ENCODE measurements at regions not wholly inside any gene's neighbourhood (a gene's known extent, or its start where the extent isn't known, plus 50 kb on each side); places are given as distances from the start of the nearest gene placed in this dataset.

GRCh38 chr13:74732736-74733385, 598.7 kb upstream of the KLF12 start:
- in situ Hi-C loops (cut with MboI), result no loop called here
- intact Hi-C loops (cut with micrococcal nuclease), result no loop called here
- TF ChIP-seq, protein P1, sequence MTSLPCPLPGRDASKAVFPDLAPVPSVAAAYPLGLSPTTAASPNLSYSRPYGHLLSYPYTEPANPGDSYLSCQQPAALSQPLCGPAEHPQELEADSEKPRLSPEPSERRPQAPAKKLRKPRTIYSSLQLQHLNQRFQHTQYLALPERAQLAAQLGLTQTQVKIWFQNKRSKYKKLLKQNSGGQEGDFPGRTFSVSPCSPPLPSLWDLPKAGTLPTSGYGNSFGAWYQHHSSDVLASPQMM (CRISPR knock-in tag; IDR thresholded peaks at IDR 0.05), result no peak
- TF ChIP-seq EP400 (IDR thresholded peaks at IDR 0.05), result no peak
- no peak for TF ChIP-seq SMARCE1 (IDR thresholded peaks at IDR 0.05)
- TF ChIP-seq FIP1L1 (IDR thresholded peaks at IDR 0.05; ENCODE audit: low read depth, low read length, poor library complexity, severe bottlenecking), result no peak
- TF ChIP-seq ZNF133 (CRISPR knock-in tag; IDR thresholded peaks at IDR 0.05), result no peak
- TF ChIP-seq STAG1 (CRISPR knock-in tag; IDR thresholded peaks at IDR 0.05; ENCODE audit: borderline replicate concordance), result no peak
- no peak for TF ChIP-seq GATAD2B (IDR thresholded peaks at IDR 0.05; ENCODE audit: borderline replicate concordance)
- TF ChIP-seq HNRNPLL (IDR thresholded peaks at IDR 0.05; ENCODE audit: low read depth, low read length, poor library complexity, severe bottlenecking), result no peak
- TF ChIP-seq SRSF3 (IDR thresholded peaks at IDR 0.05; ENCODE audit: insufficient read depth, low read length), result no peak
- no peak for TF ChIP-seq PTBP1 (IDR thresholded peaks at IDR 0.05; ENCODE audit: low read depth, low read length)
- TF ChIP-seq ZNF134 (CRISPR knock-in tag; conservative IDR thresholded peaks at IDR 0.05), result no peak
- no peak for TF ChIP-seq SNIP1 (IDR thresholded peaks at IDR 0.05; ENCODE audit: low read depth)
- no peak for TF ChIP-seq ZNF740 (CRISPR knock-in tag; IDR thresholded peaks at IDR 0.05)
- no peak for TF ChIP-seq ZNF740 (tag; IDR thresholded peaks at IDR 0.05)
- TF ChIP-seq ZNF79 (CRISPR knock-in tag; IDR thresholded peaks at IDR 0.05; ENCODE audit: low read depth), result no peak
- TF ChIP-seq NFE2 (IDR thresholded peaks at IDR 0.05; ENCODE audit: low read depth), result no peak
- no peak for TF ChIP-seq POLR2A (conservative IDR thresholded peaks at IDR 0.05)
- no peak for TF ChIP-seq ZNF184 (CRISPR knock-in tag; IDR thresholded peaks at IDR 0.05)
- TF ChIP-seq CAMTA2 (CRISPR knock-in tag; conservative IDR thresholded peaks at IDR 0.05), result no peak
- no peak for TF ChIP-seq TFE3 (CRISPR knock-in tag; IDR thresholded peaks at IDR 0.05)
- H3K4me3 ChIP-seq, result no peak overlapping the region
- H3K4me2 ChIP-seq (ENCODE audit: insufficient read depth, low read length), result no peak overlapping the region
- DNase-seq (ENCODE audit: extremely low read depth in 1 of 4, low spot score in 3 of 4), result no peak
- no peak overlapping the region for H2AFZ ChIP-seq (ENCODE audit: low read depth, low read length)
- no peak overlapping the region for H3K27ac ChIP-seq (ENCODE audit: extremely low read depth, low read depth, low read length)
- no peak overlapping the region for H3K9ac ChIP-seq (ENCODE audit: insufficient read depth in 1 of 2, low read depth in 2 of 2, low read length in 2 of 2)
- 0% methylated on average over 6 of the region's 8 CpGs for WGBS (ENCODE audit: insufficient coverage, low coverage, missing lambda C conversion rate)
- no peak for ATAC-seq
- no peaks in the 10 kb centered on the region for H3K27me3 ChIP-seq (ENCODE audit: control insufficient read depth in 2 of 2, insufficient read depth in 2 of 2, low read length in 2 of 2)
- FAIRE-seq, result no peak
- H3K79me2 ChIP-seq (ENCODE audit: control insufficient read depth, insufficient read depth, low read length), result no peaks in the 10 kb centered on the region
- no peaks in the 10 kb centered on the region for H3K36me3 ChIP-seq (ENCODE audit: control insufficient read depth, insufficient read depth, low read length)
- CTCF ChIA-PET (ENCODE audit: low intra/inter-chr PET ratio), result no interaction called here
- no peaks in the 10 kb centered on the region for H3K4me1 ChIP-seq (replicated peaks in 1 of 2; ENCODE audit: control insufficient read depth in 2 of 2, insufficient read depth in 2 of 2, low read length in 2 of 2)
- no TSS peak for BruUV-seq (replicated peaks)
- no peaks in the 10 kb centered on the region for H4K20me1 ChIP-seq (replicated peaks; ENCODE audit: control insufficient read depth, insufficient read depth, low read length)
- POLR2A ChIA-PET, result no interaction called here
- no peaks in the 10 kb centered on the region for H3K9me1 ChIP-seq (ENCODE audit: control insufficient read depth, insufficient read depth, low read length)
- H3K9me3 ChIP-seq (replicated peaks; ENCODE audit: control insufficient read depth, insufficient read depth, low read depth, low read length), result no peaks in the 10 kb centered on the region

Data from K562 (cell line).